Stimulated activated CD4-positive, alpha-beta T cell treated with anti-CD3 and anti-CD28 coated beads, Interleukin-12 subunit alpha, Interleukin-12 subunit beta, amount 100 ng/mL, for 48 hours (primary cell): ENCODE measurements at regions not wholly inside any gene's neighbourhood (a gene's known extent, or its start where the extent isn't known, plus 50 kb on each side); places are given as distances from the start of the nearest gene placed in this dataset.

ENCODE experiments used
- DNase-seq, 3 donors: peaks; one replicate each; pipeline ENCODE4 v3.0.0-alpha.2; 2020; ENCODE audit warnings: low read depth in 2 of 3, low spot score in 1 of 3

- DNase-seq, result no peak
Measured at GRCh38 chr11:18878211-18878610, 61.0 kb downstream of the MRGPRX1 start.

- DNase-seq, result no peak
Measured at GRCh38 chr11:18865951-18866350, 73.3 kb downstream of the MRGPRX1 start.

- no peak for DNase-seq
Measured at GRCh38 chr11:18865261-18865660, 73.7 kb upstream of the PTPN5 start.

- DNase-seq, result no peak
Measured at GRCh38 chr11:18853086-18853720, 61.6 kb upstream of the PTPN5 start.

GRCh38 chr11:18849406-18849805 is 57.8 kb upstream of the PTPN5 start:
- no peak for DNase-seq

GRCh38 chr11:18844753-18845367 is 53.3 kb upstream of the PTPN5 start:
- DNase-seq, result peak in 1 of 3 donors; percentile 1
